Activated CD4-positive, alpha-beta memory T cell treated with anti-CD3 and anti-CD28 coated beads for 36 hours (primary cell): ENCODE measurements at regions not wholly inside any gene's neighbourhood (a gene's known extent, or its start where the extent isn't known, plus 50 kb on each side); places are given as distances from the start of the nearest gene placed in this dataset.

Experiments
- CTCF ChIA-PET: fragments of 350-600 bp; sonication (Branson Sonifier 250); formaldehyde crosslinking; loops from one replicate; lab custom pipeline; 2021; ENCODE audit warnings: antibody characterized with exemption, inconsistent platforms; lab: Charles Lee
- POLR2A ChIA-PET: fragments of 350-600 bp; sonication (Branson Sonifier 250); formaldehyde crosslinking; loops from one replicate; lab custom pipeline; 2021; ENCODE audit warnings: antibody characterized with exemption; lab: Charles Lee
- DNase-seq: peaks from one replicate; pipeline ENCODE4 v3.0.0-alpha.2; 2020
- H3K27ac Mint-ChIP-seq: one replicate; pipeline ENCODE4 v1.8.0; 2021; ENCODE audit warnings: mixed read lengths
- H3K27me3 Mint-ChIP-seq: one replicate; pipeline ENCODE4 v1.8.0; 2021; ENCODE audit warnings: mixed read lengths
- H3K36me3 Mint-ChIP-seq: one replicate; pipeline ENCODE4 v1.8.0; 2021; ENCODE audit warnings: mixed read lengths
- H3K4me1 Mint-ChIP-seq: one replicate; pipeline ENCODE4 v1.8.0; 2021; ENCODE audit warnings: low read depth, mixed read lengths
- H3K4me3 Mint-ChIP-seq: one replicate; pipeline ENCODE4 v1.8.0; 2021; ENCODE audit warnings: mild to moderate bottlenecking, mixed read lengths
- H3K9me3 Mint-ChIP-seq: one replicate; pipeline ENCODE4 v1.8.0; 2021; ENCODE audit warnings: mixed read lengths
- intact Hi-C: fragments of 100-400 bp; cut with micrococcal nuclease; formaldehyde crosslinking; loops from one replicate; pipeline ENCODE4 v1.15.1; 2023

GRCh38 chr9:13500034-13500433 lies 220.5 kb upstream of the MPDZ start:
- H3K9me3 Mint-ChIP-seq = peaks cover 7% of the 10 kb centered on the region
- ChIA-PET CTCF (no interaction called here), POLR2A (no interaction called here)
- no peaks in the 10 kb centered on the region for H3K36me3 Mint-ChIP-seq
- intact Hi-C loops = no loop called here
- no peak overlapping the region for H3K4me3 Mint-ChIP-seq
- no peak for DNase-seq
- H3K4me1 Mint-ChIP-seq = no peaks in the 10 kb centered on the region
- H3K27ac Mint-ChIP-seq = no peak overlapping the region
- H3K27me3 Mint-ChIP-seq = no peaks in the 10 kb centered on the region

GRCh38 chr9:13493697-13494096 lies 214.2 kb upstream of the MPDZ start:
- H3K27me3 Mint-ChIP-seq = no peaks in the 10 kb centered on the region
- POLR2A ChIA-PET = no interaction called here
- CTCF ChIA-PET = interaction anchor here (1.1 kb wide), 1 partner anchor 66 kb away, joined by 3 read pairs; no protein-coding TSS in a partner anchor
- no peak for DNase-seq
- H3K36me3 Mint-ChIP-seq = no peaks in the 10 kb centered on the region
- H3K9me3 Mint-ChIP-seq = peaks cover 4% of the 10 kb centered on the region
- no peak overlapping the region for H3K4me3 Mint-ChIP-seq
- H3K4me1 Mint-ChIP-seq = no peaks in the 10 kb centered on the region
- intact Hi-C loops = no loop called here
- no peak overlapping the region for H3K27ac Mint-ChIP-seq

- Mint-ChIP-seq H3K9me3 (peaks cover 2% of the 10 kb centered on the region), H3K36me3 (no peaks in the 10 kb centered on the region), H3K4me1 (no peaks in the 10 kb centered on the region), H3K4me3 (no peak overlapping the region), H3K27me3 (no peaks in the 10 kb centered on the region), H3K27ac (no peak overlapping the region)
- CTCF ChIA-PET = no interaction called here
- DNase-seq = no peak
- intact Hi-C loops = no loop called here
- POLR2A ChIA-PET = no interaction called here
Measured at GRCh38 chr9:13491493-13492424, 212.3 kb upstream of the MPDZ start.

DNA sequence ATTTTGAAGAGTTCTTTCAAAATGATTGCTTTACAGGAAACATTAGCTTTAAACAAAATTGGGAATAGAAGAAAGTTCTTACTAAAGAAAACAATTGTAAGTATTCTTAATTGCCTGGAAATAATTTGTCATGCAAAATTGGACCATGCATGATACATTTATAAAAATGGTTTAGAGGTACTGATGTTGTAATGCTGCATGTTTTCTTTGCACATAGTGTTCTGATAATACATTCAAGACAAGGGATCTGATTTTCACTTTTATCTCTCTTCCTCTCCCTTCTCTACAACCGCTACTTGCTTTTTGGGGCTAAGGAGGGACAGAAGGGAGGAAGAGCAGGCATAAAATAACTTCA lies 211.6 kb upstream of the MPDZ start:
- no peak overlapping the region for H3K4me3 Mint-ChIP-seq
- intact Hi-C loops = no loop called here
- no peak overlapping the region for H3K27ac Mint-ChIP-seq
- no peak for DNase-seq
- H3K4me1 Mint-ChIP-seq = no peaks in the 10 kb centered on the region
- ChIA-PET POLR2A (no interaction called here), CTCF (no interaction called here)
- no peaks in the 10 kb centered on the region for H3K27me3 Mint-ChIP-seq
- H3K36me3 Mint-ChIP-seq = no peaks in the 10 kb centered on the region
- peaks cover 2% of the 10 kb centered on the region for H3K9me3 Mint-ChIP-seq

- H3K4me3 Mint-ChIP-seq = no peak overlapping the region
- intact Hi-C loops = no loop called here
- ChIA-PET POLR2A (no interaction called here), CTCF (interaction anchor here (0.9 kb wide), 1 partner anchor 58 kb away, joined by 3 read pairs; no protein-coding TSS in a partner anchor)
- H3K4me1 Mint-ChIP-seq = no peaks in the 10 kb centered on the region
- H3K9me3 Mint-ChIP-seq = peaks cover 2% of the 10 kb centered on the region
- no peaks in the 10 kb centered on the region for H3K27me3 Mint-ChIP-seq
- H3K27ac Mint-ChIP-seq = no peak overlapping the region
- no peaks in the 10 kb centered on the region for H3K36me3 Mint-ChIP-seq
- DNase-seq = no peak
Measured at GRCh38 chr9:13487936-13488335, 208.4 kb upstream of the MPDZ start.

DNA sequence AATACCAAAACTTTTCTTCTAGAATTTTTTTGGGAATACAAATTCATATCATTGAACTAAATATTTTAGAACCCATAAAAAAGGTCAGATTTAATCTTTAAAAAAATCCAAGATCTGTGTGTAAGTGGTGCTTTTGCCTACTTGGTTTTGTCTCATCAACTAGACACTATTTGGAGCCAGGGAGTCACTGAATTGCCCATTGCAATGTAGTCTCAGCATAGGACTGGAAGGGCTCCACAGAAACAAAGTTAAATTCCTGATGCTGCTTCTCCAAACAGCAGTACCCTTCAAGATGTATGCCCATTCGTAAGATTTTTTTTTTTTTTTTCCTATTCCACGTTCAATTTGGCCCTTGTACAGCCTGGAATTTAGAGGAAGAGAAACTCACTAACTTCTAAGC lies 208.0 kb upstream of the MPDZ start:
- no peaks in the 10 kb centered on the region for H3K36me3 Mint-ChIP-seq
- H3K9me3 Mint-ChIP-seq = peaks cover 2% of the 10 kb centered on the region
- CTCF ChIA-PET = no interaction called here
- no peaks in the 10 kb centered on the region for H3K4me1 Mint-ChIP-seq
- H3K27ac Mint-ChIP-seq = no peak overlapping the region
- intact Hi-C loops = no loop called here
- H3K4me3 Mint-ChIP-seq = no peak overlapping the region
- H3K27me3 Mint-ChIP-seq = no peaks in the 10 kb centered on the region
- POLR2A ChIA-PET = no interaction called here
- no peak for DNase-seq

GRCh38 chr9:13487071-13487470 lies 207.6 kb upstream of the MPDZ start:
- H3K27ac Mint-ChIP-seq = no peak overlapping the region
- no peak for DNase-seq
- no peaks in the 10 kb centered on the region for H3K4me1 Mint-ChIP-seq
- H3K36me3 Mint-ChIP-seq = no peaks in the 10 kb centered on the region
- ChIA-PET POLR2A (no interaction called here), CTCF (no interaction called here)
- peaks cover 2% of the 10 kb centered on the region for H3K9me3 Mint-ChIP-seq
- intact Hi-C loops = no loop called here
- H3K4me3 Mint-ChIP-seq = no peak overlapping the region
- H3K27me3 Mint-ChIP-seq = no peaks in the 10 kb centered on the region

GRCh38 chr9:13485068-13485596 lies 205.6 kb upstream of the MPDZ start:
- no peak for DNase-seq
- no peaks in the 10 kb centered on the region for H3K4me1 Mint-ChIP-seq
- H3K27me3 Mint-ChIP-seq = peaks cover 2% of the 10 kb centered on the region
- no peak overlapping the region for H3K4me3 Mint-ChIP-seq
- H3K9me3 Mint-ChIP-seq = no peaks in the 10 kb centered on the region
- ChIA-PET CTCF (no interaction called here), POLR2A (no interaction called here)
- intact Hi-C loops = no loop called here
- H3K36me3 Mint-ChIP-seq = no peaks in the 10 kb centered on the region
- no peak overlapping the region for H3K27ac Mint-ChIP-seq

- POLR2A ChIA-PET = no interaction called here
- H3K27ac Mint-ChIP-seq = no peak overlapping the region
- no peak overlapping the region for H3K4me3 Mint-ChIP-seq
- H3K4me1 Mint-ChIP-seq = no peaks in the 10 kb centered on the region
- intact Hi-C loops = no loop called here
- H3K27me3 Mint-ChIP-seq = peaks cover 2% of the 10 kb centered on the region
- DNase-seq = no peak
- H3K36me3 Mint-ChIP-seq = no peaks in the 10 kb centered on the region
- CTCF ChIA-PET = no interaction called here
- H3K9me3 Mint-ChIP-seq = no peaks in the 10 kb centered on the region
Measured at GRCh38 chr9:13484186-13484585, 204.7 kb upstream of the MPDZ start.

DNA sequence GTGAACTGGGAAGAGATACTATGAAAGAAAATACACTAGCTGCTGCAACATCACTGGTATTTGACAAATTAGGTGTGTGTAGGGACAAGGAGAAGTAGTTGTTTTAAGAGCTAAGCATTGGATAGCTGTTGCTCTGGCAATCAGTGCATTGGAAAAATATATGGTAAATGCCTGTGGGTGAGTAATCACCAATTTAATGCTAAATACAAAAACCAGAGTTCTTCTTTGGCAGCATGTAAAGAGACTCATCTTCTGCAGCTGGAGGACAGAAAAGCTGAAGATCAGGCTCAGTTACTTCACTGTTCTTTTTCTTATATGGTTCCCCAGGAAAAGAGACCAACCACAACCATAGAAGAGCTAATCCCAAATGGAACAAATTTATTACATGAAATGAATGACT lies 201.8 kb upstream of the MPDZ start:
- Mint-ChIP-seq H3K4me1 (no peaks in the 10 kb centered on the region), H3K4me3 (no peak overlapping the region), H3K36me3 (no peaks in the 10 kb centered on the region), H3K27ac (no peak overlapping the region), H3K9me3 (peaks cover 8% of the 10 kb centered on the region), H3K27me3 (peaks cover 2% of the 10 kb centered on the region)
- POLR2A ChIA-PET = no interaction called here
- no peak for DNase-seq
- CTCF ChIA-PET = no interaction called here
- intact Hi-C loops = no loop called here

DNA sequence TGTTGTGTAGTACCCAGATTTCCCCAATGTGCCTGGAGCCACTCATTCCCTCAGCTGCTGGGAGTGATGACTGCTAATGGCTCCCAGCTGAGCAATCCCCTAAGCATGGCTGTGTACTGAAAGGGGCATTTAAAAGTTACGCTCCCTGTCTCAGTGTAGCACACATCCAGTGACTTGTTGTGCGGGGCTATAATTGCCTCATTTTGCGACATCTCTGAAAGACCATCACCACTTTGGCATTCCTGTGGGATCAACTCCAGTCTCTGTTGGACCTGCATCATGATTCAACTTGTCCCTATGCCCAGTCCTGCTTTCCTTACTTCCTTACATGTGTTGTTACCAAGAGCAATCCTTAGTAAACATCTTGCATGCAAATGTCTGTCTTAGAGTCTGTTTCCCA lies 201.2 kb upstream of the MPDZ start:
- Mint-ChIP-seq H3K27me3 (peaks cover 2% of the 10 kb centered on the region), H3K36me3 (no peaks in the 10 kb centered on the region)

GRCh38 chr9:13479096-13479495 lies 199.6 kb upstream of the MPDZ start:
- ChIA-PET CTCF (no interaction called here), POLR2A (no interaction called here)
- Mint-ChIP-seq H3K27me3 (peaks cover 2% of the 10 kb centered on the region), H3K27ac (no peak overlapping the region), H3K4me1 (no peaks in the 10 kb centered on the region), H3K36me3 (no peaks in the 10 kb centered on the region), H3K9me3 (peaks cover 26% of the 10 kb centered on the region), H3K4me3 (no peak overlapping the region)
- DNase-seq = no peak
- intact Hi-C loops = no loop called here

More for the DNA sequence above, 201.2 kb upstream of the MPDZ start:
- Mint-ChIP-seq H3K4me1 (no peaks in the 10 kb centered on the region), H3K27ac (no peak overlapping the region), H3K9me3 (peaks cover 13% of the 10 kb centered on the region), H3K4me3 (no peak overlapping the region)
- CTCF ChIA-PET = no interaction called here
- DNase-seq = no peak
- POLR2A ChIA-PET = no interaction called here
- intact Hi-C loops = no loop called here

- no peak overlapping the region for H3K4me3 Mint-ChIP-seq
- peaks cover 26% of the 10 kb centered on the region for H3K9me3 Mint-ChIP-seq
- POLR2A ChIA-PET = no interaction called here
- DNase-seq = no peak
- no peaks in the 10 kb centered on the region for H3K4me1 Mint-ChIP-seq
- H3K36me3 Mint-ChIP-seq = no peaks in the 10 kb centered on the region
- intact Hi-C loops = no loop called here
- no peak overlapping the region for H3K27ac Mint-ChIP-seq
- peaks cover 2% of the 10 kb centered on the region for H3K27me3 Mint-ChIP-seq
- CTCF ChIA-PET = interaction anchor here (0.7 kb wide), 1 partner anchor 921 kb away, joined by 3 read pairs; no protein-coding TSS in a partner anchor
Measured at GRCh38 chr9:13478639-13479038, 199.1 kb upstream of the MPDZ start.
